HepG2 (cell line): ENCODE measurements at regions not wholly inside any gene's neighbourhood (a gene's known extent, or its start where the extent isn't known, plus 50 kb on each side); places are given as distances from the start of the nearest gene placed in this dataset.

Experiments used
- ATF1 ChIP-seq: IDR thresholded peaks from 2 replicates; pipeline ENCODE4 v1.6.1; 2016; ENCODE audit warnings: mild to moderate bottlenecking, control low read depth
- ATF7-NPFF ChIP-seq: sonication (generic); formaldehyde crosslinking; IDR thresholded peaks from 2 replicates; pipeline ENCODE4 v1.8.1; 2023; ENCODE audit warnings: mild to moderate bottlenecking, low read depth, missing genetic modification reagents, moderate library complexity
- CBFB ChIP-seq: sonication (generic); formaldehyde crosslinking; IDR thresholded peaks from 2 replicates; pipeline ENCODE4 v1.4.0; 2020; ENCODE audit warnings: missing genetic modification reagents
- CEBPZ ChIP-seq: IDR thresholded peaks from 2 replicates; pipeline ENCODE4 v1.6.1; 2012; ENCODE audit warnings: low read length, improper control_type of control experiment
- ESRRA ChIP-seq: sonication (generic); formaldehyde crosslinking; IDR thresholded peaks from 2 replicates; pipeline ENCODE4 v1.5.1; 2020; ENCODE audit warnings: mild to moderate bottlenecking, low read depth, missing genetic modification reagents
- GABPA ChIP-seq, 2 experiments: IDR thresholded peaks; 2 replicates each; pipeline ENCODE4 v1.6.1; 2011 to 2016; ENCODE audit warnings: low read depth in 2 of 2, low read length in 1 of 2, missing biosample characterization in 1 of 2, missing genetic modification characterization in 1 of 2
- HOXD1 ChIP-seq: sonication (generic); formaldehyde crosslinking; IDR thresholded peaks from 2 replicates; pipeline ENCODE4 v1.5.0; 2020; ENCODE audit warnings: missing genetic modification reagents
- JUND ChIP-seq: sonication (generic); formaldehyde crosslinking; IDR thresholded peaks from 2 replicates; pipeline ENCODE4 v1.8.0; 2022; ENCODE audit warnings: mild to moderate bottlenecking, missing genetic modification reagents
- MIER2 ChIP-seq: IDR thresholded peaks from 2 replicates; pipeline ENCODE4 v1.6.1; 2016; ENCODE audit warnings: missing biosample characterization, missing genetic modification reagents
- MTA3 ChIP-seq: sonication (generic); formaldehyde crosslinking; IDR thresholded peaks from 2 replicates; pipeline ENCODE4 v1.4.0; 2020; ENCODE audit warnings: missing genetic modification reagents
- MTF1 ChIP-seq: sonication (generic); formaldehyde crosslinking; IDR thresholded peaks from 2 replicates; pipeline ENCODE4 v1.5.0; 2020; ENCODE audit warnings: missing genetic modification reagents
- NFKBIZ ChIP-seq: IDR thresholded peaks from 2 replicates; pipeline ENCODE4 v1.6.1; 2018; ENCODE audit warnings: missing genetic modification reagents, missing compliant biosample characterization
- NPAS2 ChIP-seq: sonication (generic); formaldehyde crosslinking; IDR thresholded peaks from 2 replicates; pipeline ENCODE4 v1.8.0; 2022; ENCODE audit warnings: mild to moderate bottlenecking, missing genetic modification reagents, borderline replicate concordance
- NR2F1 ChIP-seq, 2 experiments: fragments of 450-650 bp in 1 of 2; formaldehyde crosslinking in 1 of 2; IDR thresholded peaks; 2 replicates each; pipeline versions ENCODE4 v1.5.0 to v1.6.1; 2016 to 2020; ENCODE audit warnings: mild to moderate bottlenecking in 1 of 2, missing compliant biosample characterization in 1 of 2, missing genetic modification reagents in 1 of 2, moderate library complexity in 1 of 2
- PPARG ChIP-seq: conservative IDR thresholded peaks from 2 replicates; pipeline ENCODE4 v1.6.1; 2016; ENCODE audit warnings: missing biosample characterization, missing genetic modification reagents
- RBM39 ChIP-seq: fragments of 200-400 bp; formaldehyde crosslinking; IDR thresholded peaks from one replicate; pipeline ENCODE4 v1.6.1; 2018; ENCODE audit warnings: antibody characterized with exemption, mild to moderate bottlenecking, low read depth, low read length; ENCODE audit not compliant: poor library complexity, severe bottlenecking
- REPIN1 ChIP-seq: sonication (generic); formaldehyde crosslinking; IDR thresholded peaks from 2 replicates; pipeline ENCODE4 v1.8.0; 2022; ENCODE audit warnings: missing genetic modification reagents, low read depth, mild to moderate bottlenecking, borderline replicate concordance
- SNAPC2 ChIP-seq: sonication (generic); formaldehyde crosslinking; IDR thresholded peaks from 2 replicates; pipeline ENCODE4 v1.8.1; 2022; ENCODE audit warnings: mild to moderate bottlenecking, missing genetic modification reagents
- YEATS2 ChIP-seq: sonication (generic); formaldehyde crosslinking; IDR thresholded peaks from 2 replicates; pipeline ENCODE4 v1.4.0; 2020; ENCODE audit warnings: missing genetic modification reagents, borderline replicate concordance
- ZFP41 ChIP-seq: sonication (generic); formaldehyde crosslinking; IDR thresholded peaks from 2 replicates; pipeline ENCODE4 v1.4.0; 2020; ENCODE audit warnings: mild to moderate bottlenecking, missing genetic modification reagents, borderline replicate concordance
- ZKSCAN8 ChIP-seq: IDR thresholded peaks from 2 replicates; pipeline ENCODE4 v1.6.1; 2016; ENCODE audit warnings: borderline replicate concordance, missing genetic modification reagents, missing compliant biosample characterization
- ZNF430 ChIP-seq: sonication (generic); formaldehyde crosslinking; IDR thresholded peaks from 2 replicates; pipeline ENCODE4 v1.9.0; 2021; ENCODE audit warnings: mild to moderate bottlenecking, missing genetic modification reagents
- ZNF660 ChIP-seq: sonication (generic); formaldehyde crosslinking; IDR thresholded peaks from 2 replicates; pipeline ENCODE4 v1.5.1; 2020; ENCODE audit warnings: mild to moderate bottlenecking, low read depth, missing genetic modification reagents, borderline replicate concordance
- ZNF703 ChIP-seq: sonication (generic); formaldehyde crosslinking; IDR thresholded peaks from 2 replicates; pipeline ENCODE4 v1.5.1; 2020; ENCODE audit warnings: missing genetic modification reagents, mild to moderate bottlenecking, moderate library complexity, borderline replicate concordance
- TF ChIP-seq, protein P1 (sequence below): sonication (generic); formaldehyde crosslinking; IDR thresholded peaks from 2 replicates; pipeline ENCODE4 v1.5.0; 2020; ENCODE audit warnings: missing genetic modification reagents
- TF ChIP-seq, protein P2 (sequence below): IDR thresholded peaks from 2 replicates; pipeline ENCODE4 v1.6.1; 2016; ENCODE audit warnings: missing biosample characterization, missing genetic modification reagents, low read depth

DNA sequence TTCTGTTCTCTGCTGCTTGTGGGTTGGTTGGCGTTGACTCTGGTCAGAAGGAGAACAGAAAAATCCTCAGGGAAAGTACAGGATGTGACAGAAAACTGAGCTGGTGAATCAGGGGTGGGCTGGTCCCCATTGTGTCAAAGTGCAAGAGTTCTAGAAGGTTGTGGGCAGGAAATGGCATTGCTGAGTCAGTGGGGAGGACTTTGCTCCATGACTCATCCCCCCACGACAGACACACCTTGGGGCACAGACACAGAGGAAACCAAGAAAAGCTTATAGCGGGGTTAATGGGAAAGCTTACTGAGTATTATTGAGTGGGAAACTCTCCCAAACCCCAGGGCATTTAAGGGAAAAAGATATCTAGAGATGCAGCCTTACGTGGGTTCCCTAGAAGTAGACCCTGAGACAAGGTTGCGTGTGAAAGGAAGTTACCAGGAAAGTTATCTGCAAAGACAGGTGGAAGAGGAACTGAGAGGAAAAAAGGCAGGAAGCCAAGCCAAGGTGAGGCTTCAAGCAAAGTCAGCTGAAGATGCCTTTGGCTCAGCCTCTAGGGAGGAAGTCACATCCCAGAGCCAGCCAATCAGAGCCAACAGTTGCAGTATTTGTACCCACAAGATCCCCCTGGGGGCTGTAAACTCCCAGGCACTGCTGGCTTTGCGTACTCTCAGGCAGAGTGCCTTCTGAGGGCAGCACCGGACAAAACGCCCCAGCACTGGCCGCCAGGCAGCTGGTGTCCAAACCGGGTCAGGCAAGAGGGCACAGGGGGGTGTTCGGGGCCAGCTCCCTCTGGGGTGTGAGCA, 86.4 kb downstream of the FOXL1 start (continued):
- TF ChIP-seq, protein P1, sequence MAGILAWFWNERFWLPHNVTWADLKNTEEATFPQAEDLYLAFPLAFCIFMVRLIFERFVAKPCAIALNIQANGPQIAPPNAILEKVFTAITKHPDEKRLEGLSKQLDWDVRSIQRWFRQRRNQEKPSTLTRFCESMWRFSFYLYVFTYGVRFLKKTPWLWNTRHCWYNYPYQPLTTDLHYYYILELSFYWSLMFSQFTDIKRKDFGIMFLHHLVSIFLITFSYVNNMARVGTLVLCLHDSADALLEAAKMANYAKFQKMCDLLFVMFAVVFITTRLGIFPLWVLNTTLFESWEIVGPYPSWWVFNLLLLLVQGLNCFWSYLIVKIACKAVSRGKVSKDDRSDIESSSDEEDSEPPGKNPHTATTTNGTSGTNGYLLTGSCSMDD (CRISPR knock-in tag) = no peak
- TF ChIP-seq ZNF430 (CRISPR knock-in tag) (no peak), GABPA (IDR thresholded peaks at IDR 0.05; ENCODE audit: low read depth, low read length) (no peak), GABPA (CRISPR knock-in tag; IDR thresholded peaks at IDR 0.05; ENCODE audit: low read depth) (peak; percentile 75), REPIN1 (CRISPR knock-in tag) (no peak), NR2F1 (CRISPR knock-in tag; IDR thresholded peaks at IDR 0.05) (peak in 1 of 2 experiments; percentile 57; a peak in 1 of 4 replicates), CBFB (no peak), ZKSCAN8 (no peak), PPARG (peak; percentile 89), ZFP41 (CRISPR knock-in tag) (no peak), NFKBIZ (no peak), NPAS2 (CRISPR knock-in tag) (no peak), HOXD1 (CRISPR knock-in tag) (no peak), ZNF660 (CRISPR knock-in tag) (no peak), ATF7-NPFF (no peak), JUND (CRISPR knock-in tag) (peak; percentile 96), CEBPZ (no peak), RBM39 (no peak), MTA3 (CRISPR knock-in tag) (no peak), ATF1 (CRISPR knock-in tag) (no peak), SNAPC2 (CRISPR knock-in tag) (no peak), MTF1 (no peak), ZNF703 (CRISPR knock-in tag) (no peak), ESRRA (CRISPR knock-in tag) (no peak), MIER2 (CRISPR knock-in tag) (no peak), YEATS2 (no peak; the same call in 1 of the 2 replicates)
- TF ChIP-seq, protein P2, sequence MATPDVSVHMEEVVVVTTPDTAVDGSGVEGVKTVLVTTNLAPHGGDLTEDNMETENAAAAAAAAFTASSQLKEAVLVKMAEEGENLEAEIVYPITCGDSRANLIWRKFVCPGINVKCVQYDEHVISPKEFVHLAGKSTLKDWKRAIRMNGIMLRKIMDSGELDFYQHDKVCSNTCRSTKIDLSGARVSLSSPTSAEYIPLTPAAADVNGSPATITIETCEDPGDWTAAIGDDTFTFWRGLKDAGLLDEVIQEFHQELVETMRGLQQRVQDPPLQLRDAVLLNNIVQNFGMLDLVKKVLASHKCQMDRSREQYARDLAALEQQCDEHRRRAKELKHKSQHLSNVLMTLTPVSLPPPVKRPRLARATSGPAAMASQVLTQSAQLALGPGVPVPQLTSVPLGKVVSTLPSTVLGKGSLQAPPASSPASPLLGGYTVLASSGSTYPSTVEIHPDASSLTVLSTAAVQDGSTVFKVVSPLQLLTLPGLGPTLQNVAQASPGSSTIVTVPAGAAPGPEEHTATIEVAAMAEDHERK (CRISPR knock-in tag) = no peak
